Left lung (tissue), 4 donors: ENCODE measurements at regions not wholly inside any gene's neighbourhood (a gene's known extent, or its start where the extent isn't known, plus 50 kb on each side); places are given as distances from the start of the nearest gene placed in this dataset.

Source experiments
- ATAC-seq: fragments of 200-7000 bp; cut with Tn5 transposase; one replicate; pipeline ENCODE4 v1.9.1; 2020; ENCODE audit warnings: moderate library complexity
- DNase-seq, 4 donors: peaks; one replicate each; pipeline ENCODE4 v3.0.0-alpha.2; 2013 to 2020
- H3K27ac ChIP-seq, 2 donors: fragments of 200-600 bp; sonication (generic) in 1 of 2; one replicate each; pipeline versions ENCODE4 v1.5.0 to v1.8.0; 2020 to 2021
- H3K27me3 ChIP-seq, 2 donors: fragments of 200-600 bp; sonication (generic) in 1 of 2; one replicate each; pipeline versions ENCODE4 v1.5.0 to v1.8.0; 2020 to 2021
- H3K36me3 ChIP-seq, 2 donors: fragments of 200-600 bp; sonication (generic) in 1 of 2; one replicate each; pipeline versions ENCODE4 v1.5.0 to v1.8.0; 2020 to 2021
- H3K4me1 ChIP-seq, 2 donors: fragments of 200-600 bp; one replicate each; pipeline ENCODE4 v1.8.0; 2021
- H3K4me3 ChIP-seq, 2 donors: fragments of 200-600 bp; sonication (generic) in 1 of 2; one replicate each; pipeline versions ENCODE4 v1.5.0 to v1.8.0; 2020 to 2021; ENCODE audit warnings: mild to moderate bottlenecking in 1 of 2
- H3K9me3 ChIP-seq, 2 donors: fragments of 200-600 bp; sonication (generic) in 1 of 2; one replicate each; pipeline versions ENCODE4 v1.5.0 to v1.8.0; 2020 to 2021
- CTCF ChIP-seq, 2 donors: fragments of 200-600 bp; sonication (generic) in 1 of 2; IDR thresholded peaks; one replicate each; pipeline versions ENCODE4 v1.5.0 to v1.8.0; 2021; ENCODE audit warnings: antibody characterized with exemption in 2 of 2
- intact Hi-C, 2 donors: fragments of 100-400 bp; cut with DNase I; formaldehyde crosslinking; loops; one replicate each; pipeline versions ENCODE4 v1.11.2 to v1.14.2; 2022
- donor health status: DM: no; HTN: yes; CAD: no.
- donor health status: DM: no; HTN: no; CAD: no.

- Histone ChIP-seq H3K4me3 (no peak overlapping the region), H3K9me3 (peaks cover 0 to 6% of the 10 kb centered on the region in 2 donors), H3K27me3 (no peaks in the 10 kb centered on the region), H3K4me1 (no peaks in the 10 kb centered on the region), H3K27ac (no peak overlapping the region), H3K36me3 (no peaks in the 10 kb centered on the region)
- no peak for DNase-seq
- intact Hi-C loops: no loop called here
- ATAC-seq: no peak
- no peak for TF ChIP-seq CTCF (IDR thresholded peaks at IDR 0.05)
Observed at GRCh38 chr9:92165484-92165883, 50.3 kb upstream of the SPTLC1 start.
